ENCODE measurements at regions not wholly inside any gene's neighbourhood (a gene's known extent, or its start where the extent isn't known, plus 50 kb on each side); places are given as distances from the start of the nearest gene placed in this dataset.

DNA sequence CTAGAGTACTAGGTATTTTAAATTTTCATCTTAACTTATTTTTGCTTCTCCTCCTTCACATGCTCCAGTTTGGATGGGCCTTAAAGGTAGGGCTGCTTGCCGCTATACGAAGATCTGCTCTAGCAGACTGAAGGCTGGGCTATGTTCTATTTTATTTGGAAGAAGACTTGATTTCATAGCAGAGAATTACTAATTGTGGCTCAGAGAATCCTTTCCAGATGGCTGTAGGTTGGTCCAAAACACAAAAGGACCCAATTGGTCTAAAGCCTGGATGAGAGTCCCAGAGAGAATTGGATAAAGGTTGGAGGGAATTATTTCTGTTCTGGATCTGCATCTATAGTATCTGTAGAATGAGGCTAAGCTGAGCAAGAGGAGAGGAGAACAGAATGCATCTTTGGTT lies 719.4 kb upstream of the PTBP2 start:
- TF ChIP-seq, protein P1, sequence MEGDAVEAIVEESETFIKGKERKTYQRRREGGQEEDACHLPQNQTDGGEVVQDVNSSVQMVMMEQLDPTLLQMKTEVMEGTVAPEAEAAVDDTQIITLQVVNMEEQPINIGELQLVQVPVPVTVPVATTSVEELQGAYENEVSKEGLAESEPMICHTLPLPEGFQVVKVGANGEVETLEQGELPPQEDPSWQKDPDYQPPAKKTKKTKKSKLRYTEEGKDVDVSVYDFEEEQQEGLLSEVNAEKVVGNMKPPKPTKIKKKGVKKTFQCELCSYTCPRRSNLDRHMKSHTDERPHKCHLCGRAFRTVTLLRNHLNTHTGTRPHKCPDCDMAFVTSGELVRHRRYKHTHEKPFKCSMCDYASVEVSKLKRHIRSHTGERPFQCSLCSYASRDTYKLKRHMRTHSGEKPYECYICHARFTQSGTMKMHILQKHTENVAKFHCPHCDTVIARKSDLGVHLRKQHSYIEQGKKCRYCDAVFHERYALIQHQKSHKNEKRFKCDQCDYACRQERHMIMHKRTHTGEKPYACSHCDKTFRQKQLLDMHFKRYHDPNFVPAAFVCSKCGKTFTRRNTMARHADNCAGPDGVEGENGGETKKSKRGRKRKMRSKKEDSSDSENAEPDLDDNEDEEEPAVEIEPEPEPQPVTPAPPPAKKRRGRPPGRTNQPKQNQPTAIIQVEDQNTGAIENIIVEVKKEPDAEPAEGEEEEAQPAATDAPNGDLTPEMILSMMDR (conservative IDR thresholded peaks at IDR 0.05; ENCODE audit: low read length), result no peak
- no peak for TF ChIP-seq EZH2phosphoT487 (IDR thresholded peaks at IDR 0.05; ENCODE audit: borderline replicate concordance)
